Progenitor cell of endocrine pancreas (in vitro differentiated cells): ENCODE measurements at regions not wholly inside any gene's neighbourhood (a gene's known extent, or its start where the extent isn't known, plus 50 kb on each side); places are given as distances from the start of the nearest gene placed in this dataset.

Experiments used
- DNase-seq: peaks from one replicate; pipeline ENCODE4 v3.0.0; 2021; ENCODE audit warnings: low spot score; ENCODE audit not compliant: unreplicated experiment
- H3K27ac Mint-ChIP-seq: 2 replicates; pipeline ENCODE4 v1.8.0; 2021; ENCODE audit warnings: mild to moderate bottlenecking, moderate library complexity, mixed read lengths
- H3K27me3 Mint-ChIP-seq: 2 replicates; pipeline ENCODE4 v1.8.0; 2021; ENCODE audit warnings: mixed read lengths
- H3K36me3 Mint-ChIP-seq: 2 replicates; pipeline ENCODE4 v1.8.0; 2022; ENCODE audit warnings: mixed read lengths; ENCODE audit not compliant: insufficient read depth
- H3K4me1 Mint-ChIP-seq: 2 replicates; pipeline ENCODE4 v1.8.0; 2021; ENCODE audit warnings: low read depth, mixed read lengths
- H3K4me3 Mint-ChIP-seq: 2 replicates; pipeline ENCODE4 v1.8.0; 2021; ENCODE audit warnings: low read depth, mild to moderate bottlenecking, moderate library complexity, mixed read lengths
- H3K9me3 Mint-ChIP-seq: 2 replicates; pipeline ENCODE4 v1.8.0; 2021; ENCODE audit warnings: low read depth, mixed read lengths
- CTCF ChIP-seq: fragments of 200-600 bp; sonication (generic); IDR thresholded peaks from one replicate; pipeline ENCODE4 v1.5.0; 2021; ENCODE audit warnings: antibody characterized with exemption, mild to moderate bottlenecking; ENCODE audit not compliant: unreplicated experiment

- Mint-ChIP-seq H3K27me3 (peaks cover 23% of the 10 kb centered on the region), H3K27ac (no peak overlapping the region), H3K4me1 (peaks cover 14% of the 10 kb centered on the region), H3K9me3 (no peaks in the 10 kb centered on the region), H3K4me3 (no peak overlapping the region), H3K36me3 (no peaks in the 10 kb centered on the region)
- DNase-seq = no peak
- no peak for TF ChIP-seq CTCF
These were observed 92.4 kb downstream of the RHOB start for GRCh38 chr2:20539133-20539719.

GRCh38 chr2:20539776-20540586 lies 93.1 kb downstream of the RHOB start:
- Mint-ChIP-seq H3K36me3 (no peaks in the 10 kb centered on the region), H3K9me3 (no peaks in the 10 kb centered on the region), H3K27me3 (peaks cover 19% of the 10 kb centered on the region), H3K27ac (no peak overlapping the region), H3K4me3 (no peak overlapping the region), H3K4me1 (peaks cover 14% of the 10 kb centered on the region)
- DNase-seq = no peak
- TF ChIP-seq CTCF = no peak

- Mint-ChIP-seq H3K27ac (no peak overlapping the region), H3K9me3 (no peaks in the 10 kb centered on the region), H3K36me3 (no peaks in the 10 kb centered on the region), H3K27me3 (peaks cover 19% of the 10 kb centered on the region), H3K4me3 (no peak overlapping the region), H3K4me1 (peaks cover 14% of the 10 kb centered on the region)
- no peak for TF ChIP-seq CTCF
- no peak for DNase-seq
These were observed 93.9 kb downstream of the RHOB start for GRCh38 chr2:20540587-20541293.

- no peak overlapping the region for H3K4me3 Mint-ChIP-seq
- no peaks in the 10 kb centered on the region for H3K36me3 Mint-ChIP-seq
- H3K4me1 Mint-ChIP-seq = peaks cover 14% of the 10 kb centered on the region
- DNase-seq = no peak
- no peaks in the 10 kb centered on the region for H3K9me3 Mint-ChIP-seq
- no peak for TF ChIP-seq CTCF
- no peak overlapping the region for H3K27ac Mint-ChIP-seq
- peaks cover 19% of the 10 kb centered on the region for H3K27me3 Mint-ChIP-seq
These were observed 94.4 kb downstream of the RHOB start for GRCh38 chr2:20541294-20541640.

GRCh38 chr2:20541651-20542050 lies 94.8 kb downstream of the RHOB start:
- Mint-ChIP-seq H3K4me1 (peaks cover 14% of the 10 kb centered on the region), H3K27ac (no peak overlapping the region)

More at GRCh38 chr2:20541651-20542050, 94.8 kb downstream of the RHOB start:
- TF ChIP-seq CTCF = no peak
- no peak for DNase-seq
- Mint-ChIP-seq H3K27me3 (peaks cover 19% of the 10 kb centered on the region), H3K9me3 (no peaks in the 10 kb centered on the region), H3K36me3 (no peaks in the 10 kb centered on the region), H3K4me3 (no peak overlapping the region)
